ENCODE measurements at regions not wholly inside any gene's neighbourhood (a gene's known extent, or its start where the extent isn't known, plus 50 kb on each side); places are given as distances from the start of the nearest gene placed in this dataset.

GRCh38 chr13:61258185-61258584 is 157.5 kb downstream of the PCDH20 start:
- TF ChIP-seq POLR2AphosphoS5 (IDR thresholded peaks at IDR 0.05) (no peak), EP300 (IDR thresholded peaks at IDR 0.05; ENCODE audit: low read depth) (no peak), POLR2A (IDR thresholded peaks at IDR 0.05) (no peak), CTCF (IDR thresholded peaks at IDR 0.05) (no peak)
- no peak overlapping the region for H3K27ac ChIP-seq
- H3K9me3 ChIP-seq = no peaks in the 10 kb centered on the region
- H3K4me1 ChIP-seq = no peaks in the 10 kb centered on the region
- H3K27me3 ChIP-seq = no peaks in the 10 kb centered on the region
- no peaks in the 10 kb centered on the region for H3K36me3 ChIP-seq
- no peak for DNase-seq
- in situ Hi-C loops (cut with MboI; ENCODE audit: low pct_ligation_motif_present in 1 of 4, low pct_unique_long_range_greater_than_20kb in 1 of 4, low sequenced_read_pairs in 3 of 4) = no loop called here
- H3K4me3 ChIP-seq = no peak overlapping the region
- intact Hi-C loops (cut with DNase I; ENCODE audit: low total_unique reads) = no loop called here

- WGBS, 2 donors (ENCODE audit: low coverage in 1 of 2) = 47 to 51% methylated on average over 4 of the region's 4 CpGs
- H3K36me3 ChIP-seq = no peaks in the 10 kb centered on the region
- no peak overlapping the region for H3K4me3 ChIP-seq
- in situ Hi-C loops (cut with MboI; ENCODE audit: low pct_ligation_motif_present in 1 of 4, low pct_unique_long_range_greater_than_20kb in 1 of 4, low sequenced_read_pairs in 3 of 4) (no loop called here), intact Hi-C loops (cut with DNase I; ENCODE audit: low total_unique reads) (no loop called here)
- H3K9me3 ChIP-seq = no peaks in the 10 kb centered on the region
- no peaks in the 10 kb centered on the region for H3K4me1 ChIP-seq
- no peak for DNase-seq
- no peaks in the 10 kb centered on the region for H3K27me3 ChIP-seq
- TF ChIP-seq EP300 (IDR thresholded peaks at IDR 0.05; ENCODE audit: low read depth) (no peak), POLR2AphosphoS5 (IDR thresholded peaks at IDR 0.05) (no peak), POLR2A (IDR thresholded peaks at IDR 0.05) (no peak), CTCF (IDR thresholded peaks at IDR 0.05) (no peak)
- no peak overlapping the region for H3K27ac ChIP-seq
Measured at GRCh38 chr13:61255040-61255796, 160.4 kb downstream of the PCDH20 start.

DNA sequence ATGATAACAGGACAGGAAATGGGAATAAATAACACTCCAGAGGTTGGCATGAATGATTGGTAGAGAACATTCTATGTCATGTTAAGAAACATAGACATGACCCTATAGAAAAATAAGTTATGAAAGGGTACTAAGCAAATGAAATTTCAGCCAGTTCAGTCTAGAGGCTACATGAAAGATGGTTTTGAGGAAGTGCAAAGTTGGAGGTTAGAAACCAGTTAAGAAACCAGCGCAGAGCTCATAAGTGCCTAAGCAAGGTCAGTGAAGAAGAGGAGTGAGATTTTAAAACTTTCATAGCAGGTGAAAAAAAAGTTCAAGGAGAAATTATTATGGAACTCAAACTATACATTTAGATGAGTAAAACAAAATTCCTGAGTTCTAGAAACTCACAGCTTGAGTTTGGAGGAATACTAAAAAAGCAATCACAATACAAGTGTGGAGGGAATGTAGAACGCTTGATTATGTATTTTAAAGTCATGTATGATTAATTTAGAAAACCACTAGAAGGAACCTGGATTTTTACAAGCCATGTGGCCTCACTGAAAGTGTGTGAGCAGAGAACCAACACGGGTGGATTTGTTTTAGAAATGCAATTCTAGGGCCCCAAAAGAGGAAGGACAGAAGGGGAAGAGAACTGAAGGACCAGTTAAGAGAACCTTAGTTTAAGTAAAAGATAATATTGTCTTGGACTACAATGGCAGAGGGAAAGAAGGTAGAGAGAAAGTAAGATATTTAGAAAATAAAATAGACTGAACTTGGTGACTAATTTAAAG is 162.4 kb downstream of the PCDH20 start:
- WGBS, 2 donors (ENCODE audit: low coverage in 1 of 2) = 56 to 67% methylated on average over 3 of the region's 3 CpGs
- Histone ChIP-seq H3K9me3 (no peaks in the 10 kb centered on the region), H3K4me1 (no peaks in the 10 kb centered on the region), H3K27ac (no peak overlapping the region), H3K27me3 (no peaks in the 10 kb centered on the region), H3K36me3 (no peaks in the 10 kb centered on the region), H3K4me3 (no peak overlapping the region)
- TF ChIP-seq EP300 (IDR thresholded peaks at IDR 0.05; ENCODE audit: low read depth) = no peak
- TF ChIP-seq POLR2AphosphoS5 (IDR thresholded peaks at IDR 0.05) = no peak
- no peak for TF ChIP-seq POLR2A (IDR thresholded peaks at IDR 0.05)
- no peak for TF ChIP-seq CTCF (IDR thresholded peaks at IDR 0.05)
- intact Hi-C loops (cut with DNase I; ENCODE audit: low total_unique reads) = no loop called here
- in situ Hi-C loops (cut with MboI; ENCODE audit: low pct_ligation_motif_present in 1 of 4, low pct_unique_long_range_greater_than_20kb in 1 of 4, low sequenced_read_pairs in 3 of 4) = no loop called here
- no peak for DNase-seq

GRCh38 chr13:61252213-61252612 is 163.4 kb downstream of the PCDH20 start:
- no peak for DNase-seq
- no peaks in the 10 kb centered on the region for H3K36me3 ChIP-seq

More at GRCh38 chr13:61252213-61252612, 163.4 kb downstream of the PCDH20 start:
- TF ChIP-seq EP300 (IDR thresholded peaks at IDR 0.05; ENCODE audit: low read depth) = no peak
- no peak for TF ChIP-seq POLR2AphosphoS5 (IDR thresholded peaks at IDR 0.05)
- no peak for TF ChIP-seq CTCF (IDR thresholded peaks at IDR 0.05)
- no peak for TF ChIP-seq POLR2A (IDR thresholded peaks at IDR 0.05)
- no peak overlapping the region for H3K4me3 ChIP-seq
- H3K9me3 ChIP-seq = no peaks in the 10 kb centered on the region
- in situ Hi-C loops (cut with MboI; ENCODE audit: low pct_ligation_motif_present in 1 of 4, low pct_unique_long_range_greater_than_20kb in 1 of 4, low sequenced_read_pairs in 3 of 4) (no loop called here), intact Hi-C loops (cut with DNase I; ENCODE audit: low total_unique reads) (no loop called here)
- no peak overlapping the region for H3K27ac ChIP-seq
- H3K27me3 ChIP-seq = no peaks in the 10 kb centered on the region
- no peaks in the 10 kb centered on the region for H3K4me1 ChIP-seq

All from transverse colon (tissue), 4 donors.